DND-41 (cell line): ENCODE measurements at regions not wholly inside any gene's neighbourhood (a gene's known extent, or its start where the extent isn't known, plus 50 kb on each side); places are given as distances from the start of the nearest gene placed in this dataset.

Experiments used
- ATAC-seq: fragments of 200-7000 bp; cut with Tn5 transposase; 3 replicates; pipeline ENCODE4 v1.9.1; 2021; ENCODE audit warnings: low read depth; ENCODE audit not compliant: insufficient read depth
- DNase-seq: peaks from one replicate; pipeline ENCODE4 v3.0.0-alpha.2; 2020
- H2AFZ ChIP-seq: 2 replicates; pipeline ENCODE4 v1.6.0; 2012; ENCODE audit warnings: low read depth, low read length
- H3K27ac ChIP-seq: 2 replicates; pipeline ENCODE4 v1.5.1; 2012; ENCODE audit warnings: low read length, inconsistent platforms
- H3K27me3 ChIP-seq: fragments of 200-600 bp; sonication (generic); 2 replicates; pipeline ENCODE4 v1.6.0; 2012; ENCODE audit warnings: low read length, mild to moderate bottlenecking, inconsistent platforms; ENCODE audit not compliant: insufficient read depth, poor library complexity
- H3K36me3 ChIP-seq: 2 replicates; pipeline ENCODE4 v1.5.1; 2012; ENCODE audit warnings: low read length, inconsistent platforms; ENCODE audit not compliant: insufficient read depth
- H3K4me1 ChIP-seq: 2 replicates; pipeline ENCODE4 v1.5.1; 2012; ENCODE audit warnings: mild to moderate bottlenecking, low read length; ENCODE audit not compliant: insufficient read depth
- H3K4me2 ChIP-seq: 2 replicates; pipeline ENCODE4 v1.6.0; 2012; ENCODE audit warnings: mild to moderate bottlenecking, moderate library complexity, low read length, inconsistent platforms; ENCODE audit not compliant: insufficient read depth
- H3K4me3 ChIP-seq, 2 experiments: fragments of 200-600 bp in 1 of 2; shearing (Covaris generic) in 1 of 2; 2 replicates each; pipeline ENCODE4 v1.5.1; 2012 to 2016; ENCODE audit warnings: inconsistent platforms in 2 of 2, low read length in 2 of 2, mild to moderate bottlenecking in 2 of 2, low read depth in 1 of 2, moderate library complexity in 1 of 2
- H3K79me2 ChIP-seq: 2 replicates; pipeline ENCODE4 v1.6.0; 2012; ENCODE audit warnings: low read length, inconsistent platforms; ENCODE audit not compliant: insufficient read depth
- H3K9ac ChIP-seq: 2 replicates; pipeline ENCODE4 v1.6.0; 2012; ENCODE audit warnings: low read depth, mild to moderate bottlenecking, inconsistent platforms, low read length, moderate library complexity
- H3K9me3 ChIP-seq: 2 replicates; pipeline ENCODE4 v1.5.1; 2012; ENCODE audit warnings: low read length, moderate library complexity, mild to moderate bottlenecking, inconsistent platforms; ENCODE audit not compliant: insufficient read depth, severe bottlenecking
- H4K20me1 ChIP-seq: 2 replicates; pipeline ENCODE4 v1.6.0; 2012; ENCODE audit warnings: low read length; ENCODE audit not compliant: insufficient read depth
- CTCF ChIP-seq: IDR thresholded peaks from 2 replicates; pipeline ENCODE4 v1.5.1; 2012; ENCODE audit warnings: borderline replicate concordance, low read length, moderate library complexity, mild to moderate bottlenecking; ENCODE audit not compliant: poor library complexity, severe bottlenecking; ENCODE audit errors: extremely low read depth
- EZH2 ChIP-seq: IDR thresholded peaks from 3 replicates; pipeline ENCODE4 v1.6.1; 2012; ENCODE audit warnings: borderline replicate concordance, low read depth, mild to moderate bottlenecking, moderate library complexity, low read length, inconsistent platforms; ENCODE audit not compliant: severe bottlenecking

GRCh38 chr20:23290761-23291574, 59.6 kb upstream of the NXT1 start:
- no peak overlapping the region for H2AFZ ChIP-seq
- no peaks in the 10 kb centered on the region for H3K36me3 ChIP-seq

GRCh38 chr20:23289724-23290395, 60.7 kb upstream of the NXT1 start:
- H3K4me3 ChIP-seq, result no peak overlapping the region
- H3K79me2 ChIP-seq, result no peaks in the 10 kb centered on the region
- H3K27me3 ChIP-seq, result no peaks in the 10 kb centered on the region
- ATAC-seq, result no peak
- no peak overlapping the region for H3K27ac ChIP-seq
- H3K9ac ChIP-seq, result no peak overlapping the region
- no peak for DNase-seq
- H3K9me3 ChIP-seq, result no peaks in the 10 kb centered on the region
- no peak overlapping the region for H3K4me2 ChIP-seq
- no peak for TF ChIP-seq CTCF
- TF ChIP-seq EZH2, result no peak
- no peak overlapping the region for H2AFZ ChIP-seq
- no peaks in the 10 kb centered on the region for H3K36me3 ChIP-seq
- no peaks in the 10 kb centered on the region for H3K4me1 ChIP-seq
- H4K20me1 ChIP-seq, result no peaks in the 10 kb centered on the region

More at GRCh38 chr20:23290761-23291574, 59.6 kb upstream of the NXT1 start:
- no peaks in the 10 kb centered on the region for H3K27me3 ChIP-seq
- DNase-seq (no peak), ATAC-seq (no peak)
- H3K4me2 ChIP-seq, result no peak overlapping the region
- no peaks in the 10 kb centered on the region for H3K79me2 ChIP-seq
- H3K27ac ChIP-seq, result no peak overlapping the region
- H3K4me1 ChIP-seq, result no peaks in the 10 kb centered on the region
- H3K4me3 ChIP-seq, result no peak overlapping the region
- no peaks in the 10 kb centered on the region for H3K9me3 ChIP-seq
- no peaks in the 10 kb centered on the region for H4K20me1 ChIP-seq
- H3K9ac ChIP-seq, result no peak overlapping the region
- TF ChIP-seq CTCF (no peak), EZH2 (no peak)

GRCh38 chr20:23289249-23289648, 61.3 kb upstream of the NXT1 start:
- Histone ChIP-seq H3K9me3 (no peaks in the 10 kb centered on the region), H4K20me1 (no peaks in the 10 kb centered on the region), H3K4me1 (no peaks in the 10 kb centered on the region), H3K36me3 (no peaks in the 10 kb centered on the region), H2AFZ (no peak overlapping the region), H3K4me3 (no peak overlapping the region), H3K9ac (no peak overlapping the region), H3K4me2 (no peak overlapping the region), H3K27ac (no peak overlapping the region), H3K79me2 (no peaks in the 10 kb centered on the region), H3K27me3 (no peaks in the 10 kb centered on the region)
- DNase-seq (no peak), ATAC-seq (no peak)
- TF ChIP-seq CTCF (no peak), EZH2 (no peak)
